ENCODE measurements at regions not wholly inside any gene's neighbourhood (a gene's known extent, or its start where the extent isn't known, plus 50 kb on each side); places are given as distances from the start of the nearest gene placed in this dataset.

DNA sequence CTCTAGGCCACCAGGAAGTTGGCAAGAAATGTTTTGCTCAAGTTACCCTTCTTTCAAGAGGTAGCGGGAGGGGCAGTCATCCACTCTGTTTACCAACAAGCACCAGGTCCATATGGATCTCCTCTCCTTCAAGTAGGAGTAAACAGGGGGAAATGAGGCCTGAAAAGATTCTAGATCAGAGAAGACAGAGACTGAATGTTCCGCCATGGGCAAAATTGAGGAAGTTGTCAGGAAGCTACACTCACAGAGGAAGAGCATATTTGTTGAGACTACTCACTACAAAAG lies 81.6 kb downstream of the KLF15 start:
- no peak for TF ChIP-seq CTCF (IDR thresholded peaks at IDR 0.05)
- no peak for TF ChIP-seq POLR2A (IDR thresholded peaks at IDR 0.05)
